NCI-H2196 treated with DMSO at 0.1 percent for 48 hours (cell line): ENCODE measurements at regions not wholly inside any gene's neighbourhood (a gene's known extent, or its start where the extent isn't known, plus 50 kb on each side); places are given as distances from the start of the nearest gene placed in this dataset.

Experiments used
- DNase-seq: peaks from one replicate; lab custom pipeline; 2025; ENCODE audit not compliant: unreplicated experiment; lab: John Stamatoyannopoulos, UW

DNA sequence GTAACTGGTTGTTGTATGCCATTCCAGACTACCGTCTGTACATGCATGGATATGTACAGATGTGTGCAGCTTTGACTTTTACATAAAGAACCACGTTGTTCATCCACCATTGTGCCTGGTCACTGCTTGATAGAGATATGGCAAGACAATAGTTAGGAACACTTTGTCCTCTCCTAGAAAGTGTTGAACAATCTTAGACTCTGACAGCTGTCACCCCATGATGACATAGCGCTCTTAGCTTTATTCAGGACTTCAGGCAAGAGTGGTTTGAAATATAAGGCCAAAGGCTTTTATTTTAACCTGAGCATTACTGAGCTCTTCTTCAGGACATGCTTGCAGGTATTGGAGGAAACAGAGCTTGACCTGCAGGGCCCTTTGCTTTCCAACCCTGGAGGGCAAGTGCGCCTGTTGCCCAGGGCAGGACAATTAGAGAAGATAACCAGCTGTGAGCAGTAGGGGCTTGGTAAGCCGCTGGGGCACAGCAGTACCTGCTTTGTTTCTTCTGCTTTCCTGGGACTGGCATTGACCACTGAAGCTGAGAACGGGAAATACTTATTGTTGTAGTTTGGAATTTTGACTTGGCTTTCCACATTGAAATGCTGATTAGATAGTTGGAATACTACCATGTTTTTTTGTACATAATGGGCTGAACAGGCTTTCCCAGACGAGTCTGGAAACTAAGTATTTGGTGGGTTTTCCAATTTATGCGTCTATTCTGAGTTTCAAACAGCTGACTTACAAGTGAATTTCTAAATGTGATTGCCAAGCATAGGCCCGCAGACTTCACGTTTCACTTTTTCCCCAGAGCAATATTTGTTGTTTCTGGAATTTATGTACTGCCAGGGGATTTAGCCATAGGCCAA is 51.1 kb downstream of the GARRE1 start:
- no peak for DNase-seq

DNA sequence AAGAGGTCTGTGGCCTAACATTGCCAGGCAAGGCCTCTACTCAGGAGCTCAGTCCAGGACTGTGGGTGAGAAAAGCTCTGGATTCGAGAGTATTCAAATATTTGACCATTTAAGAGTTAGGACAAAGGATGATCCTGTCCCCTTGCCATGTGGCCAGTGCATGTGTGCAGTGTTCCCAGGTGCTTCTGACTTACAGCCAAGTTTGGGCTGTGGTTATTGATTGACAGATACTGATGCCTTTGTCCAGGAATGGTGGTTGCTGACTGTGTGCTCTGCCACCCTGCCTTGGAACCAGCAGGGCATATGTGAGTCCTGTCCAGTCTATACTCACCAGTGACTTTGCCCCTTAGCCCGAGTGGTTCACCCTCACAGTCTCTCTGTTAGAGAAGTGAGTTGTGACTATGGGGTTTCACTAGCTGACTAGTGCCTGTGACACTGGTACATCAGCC is 51.9 kb downstream of the GARRE1 start:
- DNase-seq: no peak

- DNase-seq: no peak
These were observed 52.5 kb downstream of the GARRE1 start for GRCh38 chr19:34306824-34307223.

GRCh38 chr19:34308381-34309367 is 54.3 kb downstream of the GARRE1 start:
- DNase-seq: no peak

- DNase-seq: no peak
These were observed 55.2 kb downstream of the GARRE1 start for GRCh38 chr19:34309368-34310138.

DNA sequence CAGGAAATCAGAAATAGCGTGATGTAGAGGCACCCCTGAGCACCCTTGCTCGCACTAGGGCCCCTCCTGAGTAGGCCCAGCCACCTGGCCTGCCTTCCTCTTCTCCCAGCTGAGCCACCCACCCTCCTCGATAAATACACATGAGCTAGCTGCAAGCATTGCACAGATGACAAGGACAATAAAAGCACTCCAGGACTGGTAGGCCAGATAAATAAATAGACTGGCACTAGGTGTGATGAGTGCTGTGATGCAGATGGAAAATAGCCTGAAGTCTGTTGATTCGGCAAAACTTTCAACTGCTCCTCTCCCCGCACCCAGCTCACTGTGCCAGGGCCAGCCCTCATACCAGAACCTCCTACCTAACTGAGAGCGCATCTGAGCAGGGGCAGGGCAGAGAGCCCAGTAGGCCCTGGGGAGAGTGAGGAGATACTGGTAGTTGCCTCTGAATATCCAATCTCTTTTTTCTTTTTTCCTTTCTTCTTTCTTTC is 54.5 kb upstream of the GPI start:
- DNase-seq: peak; percentile 55

DNA sequence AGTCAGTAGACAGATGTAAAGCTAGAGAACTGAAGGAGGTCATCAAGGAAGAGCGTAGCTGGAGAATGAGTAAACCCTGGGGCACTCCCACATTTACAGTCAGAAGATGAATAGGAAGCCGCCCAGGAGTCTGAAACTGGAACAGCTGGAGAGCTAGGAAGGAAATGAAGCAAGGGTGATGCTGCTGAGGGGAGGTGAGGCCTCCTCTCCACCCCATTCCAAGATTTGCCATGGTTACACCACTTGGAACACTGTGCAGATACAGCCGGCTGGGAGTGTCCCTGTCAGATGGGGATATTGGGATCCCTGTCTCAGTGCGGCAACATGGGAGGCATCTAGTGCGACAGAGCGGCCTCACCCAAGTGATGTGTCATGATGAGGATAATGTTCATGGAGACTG is 51.8 kb upstream of the GPI start:
- no peak for DNase-seq

DNA sequence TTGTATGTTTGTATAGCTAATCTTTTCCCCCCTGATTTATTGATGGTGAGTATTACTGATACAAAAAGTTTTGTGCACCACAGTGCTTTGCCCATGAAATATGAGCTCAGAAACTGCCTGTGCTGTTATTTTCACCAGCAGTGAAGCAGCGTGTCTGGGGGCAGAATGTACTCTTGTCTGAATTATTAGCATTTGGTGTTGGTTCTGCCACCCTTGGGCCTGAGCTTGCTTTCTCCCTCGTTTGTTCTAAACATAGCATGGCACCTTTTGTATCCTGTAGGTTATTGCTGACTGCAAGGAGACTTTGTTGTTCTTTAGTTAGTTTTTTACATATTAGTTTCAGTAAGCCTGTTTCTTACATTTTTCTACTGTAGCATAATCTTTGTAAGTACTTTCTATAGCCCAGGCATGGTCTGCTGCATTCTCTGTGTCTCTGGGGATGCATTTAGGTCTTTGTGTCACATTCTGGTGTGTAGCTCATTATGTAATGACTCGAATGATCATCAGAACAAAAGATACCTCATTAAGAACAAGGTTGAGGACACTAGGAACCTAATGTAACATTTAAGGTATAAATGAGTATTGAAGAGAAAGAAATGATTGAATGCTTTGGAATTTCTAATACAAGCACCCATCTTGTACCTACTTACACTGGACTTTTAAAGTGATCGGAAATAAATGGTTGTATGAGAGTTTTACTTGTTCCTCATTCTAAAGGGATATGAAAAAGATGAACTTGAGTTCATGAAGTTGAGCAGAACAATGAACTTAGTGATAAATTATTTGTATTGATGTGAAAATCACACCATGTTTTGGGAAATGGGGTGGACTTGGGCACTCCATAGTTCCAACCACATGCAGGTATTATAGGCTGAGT is 50.3 kb upstream of the GPI start:
- no peak for DNase-seq
